GM13976 (cell line): ENCODE measurements at regions not wholly inside any gene's neighbourhood (a gene's known extent, or its start where the extent isn't known, plus 50 kb on each side); places are given as distances from the start of the nearest gene placed in this dataset.
"Not testable (repeated sequence)": the region's sequence is repeated elsewhere in the genome, so short reads cannot be mapped to it uniquely, and the experiment has no call there.

Source experiments
- DNase-seq: peaks from one replicate; pipeline ENCODE4 v3.0.0; 2012; ENCODE audit warnings: low spot score
- in situ Hi-C: fragments of 300-500 bp; cut with MboI; formaldehyde crosslinking; loops from one replicate; pipeline ENCODE4 v1.12.0; 2022; ENCODE audit warnings: low sequenced_read_pairs, mixed read lengths, inconsistent platforms; ENCODE audit not compliant: unreplicated experiment
- TF ChIP-seq, protein P1 (sequence below): IDR thresholded peaks from 2 replicates; pipeline ENCODE4 v1.5.1; 2012; ENCODE audit warnings: borderline replicate concordance, mild to moderate bottlenecking; ENCODE audit not compliant: insufficient read depth; ENCODE audit errors: extremely low read depth, missing control alignments, control extremely low read depth

GRCh38 chr10:123221418-123221817, 67.2 kb downstream of the BUB3 start:
- in situ Hi-C loops = no loop called here
- TF ChIP-seq, protein P1, sequence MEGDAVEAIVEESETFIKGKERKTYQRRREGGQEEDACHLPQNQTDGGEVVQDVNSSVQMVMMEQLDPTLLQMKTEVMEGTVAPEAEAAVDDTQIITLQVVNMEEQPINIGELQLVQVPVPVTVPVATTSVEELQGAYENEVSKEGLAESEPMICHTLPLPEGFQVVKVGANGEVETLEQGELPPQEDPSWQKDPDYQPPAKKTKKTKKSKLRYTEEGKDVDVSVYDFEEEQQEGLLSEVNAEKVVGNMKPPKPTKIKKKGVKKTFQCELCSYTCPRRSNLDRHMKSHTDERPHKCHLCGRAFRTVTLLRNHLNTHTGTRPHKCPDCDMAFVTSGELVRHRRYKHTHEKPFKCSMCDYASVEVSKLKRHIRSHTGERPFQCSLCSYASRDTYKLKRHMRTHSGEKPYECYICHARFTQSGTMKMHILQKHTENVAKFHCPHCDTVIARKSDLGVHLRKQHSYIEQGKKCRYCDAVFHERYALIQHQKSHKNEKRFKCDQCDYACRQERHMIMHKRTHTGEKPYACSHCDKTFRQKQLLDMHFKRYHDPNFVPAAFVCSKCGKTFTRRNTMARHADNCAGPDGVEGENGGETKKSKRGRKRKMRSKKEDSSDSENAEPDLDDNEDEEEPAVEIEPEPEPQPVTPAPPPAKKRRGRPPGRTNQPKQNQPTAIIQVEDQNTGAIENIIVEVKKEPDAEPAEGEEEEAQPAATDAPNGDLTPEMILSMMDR = no peak
- DNase-seq = no peak

GRCh38 chr10:123222832-123223231, 68.6 kb downstream of the BUB3 start:
- no peak for DNase-seq
- in situ Hi-C loops = no loop called here
- TF ChIP-seq, protein P1 = no peak

DNA sequence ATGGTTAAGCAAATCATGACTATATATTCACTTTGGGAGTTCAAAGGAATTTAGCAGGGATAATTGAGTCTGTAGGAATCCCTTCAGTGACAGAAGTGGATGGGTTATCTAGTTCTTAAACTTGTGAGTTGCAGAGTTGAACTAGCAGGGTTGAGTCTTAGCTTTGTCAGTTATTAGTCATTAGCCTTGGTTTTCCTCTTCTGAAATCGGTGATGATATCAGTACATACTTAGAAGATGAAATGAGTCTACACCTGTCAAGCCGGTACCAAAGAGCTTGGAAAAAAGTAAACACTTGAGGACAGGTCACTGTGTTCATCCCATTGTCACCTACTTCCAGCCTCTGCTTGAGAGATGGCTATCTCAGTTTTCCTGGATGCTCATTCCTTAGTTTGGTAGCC, 73.5 kb downstream of the BUB3 start:
- DNase-seq = no peak
- in situ Hi-C loops = no loop called here
- TF ChIP-seq, protein P1 = no peak

DNA sequence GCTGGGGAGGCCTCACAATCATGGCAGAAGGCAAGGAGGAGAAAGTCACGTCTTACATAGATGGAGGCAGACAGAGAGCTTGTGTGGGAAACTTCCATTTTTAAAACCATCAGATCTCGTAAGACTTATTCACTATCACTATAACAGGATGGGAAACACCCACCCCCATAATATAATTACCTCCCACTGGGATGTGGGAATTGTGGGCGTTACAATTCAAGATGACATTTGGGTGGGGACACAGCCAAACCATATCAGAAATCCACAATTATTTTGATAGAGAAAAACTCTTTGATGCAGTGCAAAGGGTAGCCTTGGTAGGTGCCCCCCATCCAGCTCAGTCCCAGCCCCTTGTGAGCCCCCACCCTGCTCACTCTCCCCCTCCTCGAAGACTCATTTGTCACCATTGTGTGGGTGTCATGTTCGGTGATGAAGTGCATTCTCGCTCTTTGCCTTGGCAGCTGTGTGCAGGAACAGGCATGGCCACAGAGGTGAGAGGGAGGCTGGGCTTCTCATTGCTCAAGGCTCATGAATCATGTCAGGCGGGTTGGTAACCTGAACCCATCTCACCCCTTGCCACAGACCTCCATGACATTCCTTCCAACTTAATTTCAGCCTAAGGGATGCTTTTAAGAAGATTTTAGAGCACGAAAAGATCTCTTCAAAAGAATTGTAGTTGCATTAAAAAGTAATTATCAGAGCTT, 75.9 kb downstream of the BUB3 start:
- TF ChIP-seq, protein P1 = no peak
- in situ Hi-C loops = no loop called here
- no peak for DNase-seq

- in situ Hi-C loops, DNase-seq: not testable (repeated sequence)
These were observed 78.7 kb downstream of the BUB3 start for GRCh38 chr10:123232879-123233278.

DNA sequence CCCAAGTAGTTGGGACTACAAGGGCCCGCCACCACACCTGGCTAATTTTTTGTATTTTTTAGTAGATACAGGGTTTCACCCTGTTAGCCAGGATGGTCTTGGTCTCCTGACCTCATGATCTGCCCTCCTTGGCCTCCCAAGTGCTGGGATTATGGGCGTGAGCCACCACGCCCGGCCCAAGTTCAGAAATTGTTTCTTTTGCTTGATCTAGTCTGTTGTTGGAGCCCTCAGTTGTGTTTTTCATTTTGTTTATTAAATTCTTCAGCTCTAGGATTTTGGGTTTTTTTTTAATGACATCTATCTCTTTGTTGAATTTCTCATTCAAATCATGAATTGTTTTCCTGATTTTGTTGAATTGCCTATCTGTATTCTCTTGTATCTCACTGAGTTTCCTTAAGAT, 80.8 kb downstream of the BUB3 start:
- DNase-seq, in situ Hi-C loops: not testable (repeated sequence)

DNA sequence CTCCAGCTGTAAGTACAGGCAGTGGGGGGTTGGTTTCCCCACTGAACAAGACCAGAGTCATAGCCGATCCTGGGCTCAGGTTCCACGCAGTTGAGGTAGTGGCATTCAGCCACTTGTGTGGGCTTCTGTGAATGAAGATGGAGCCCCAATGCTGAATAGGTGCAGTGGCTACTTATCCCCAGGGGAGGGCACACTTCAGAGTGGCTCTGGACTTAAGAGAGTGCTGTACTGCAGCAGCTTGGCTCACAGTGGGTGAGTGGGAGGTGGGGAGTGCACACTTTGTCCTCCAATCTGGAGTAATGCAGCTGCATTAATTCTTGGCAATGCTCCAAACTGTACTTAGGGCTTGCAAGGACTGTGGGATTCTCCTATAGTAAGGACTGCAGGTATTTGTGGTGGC, 81.9 kb downstream of the BUB3 start:
- TF ChIP-seq, protein P1 = no peak
- no peak for DNase-seq
- in situ Hi-C loops = no loop called here

- TF ChIP-seq, protein P1 = no peak
- in situ Hi-C loops = no loop called here
- no peak for DNase-seq
These were observed 86.0 kb downstream of the BUB3 start for GRCh38 chr10:123240250-123240649.
